IMR-90 (cell line): ENCODE measurements at regions not wholly inside any gene's neighbourhood (a gene's known extent, or its start where the extent isn't known, plus 50 kb on each side); places are given as distances from the start of the nearest gene placed in this dataset.

ENCODE experiments used
- ATAC-seq: fragments of 200-7000 bp; cut with Tn5 transposase; 2 replicates; pipeline ENCODE4 v1.9.1; 2020; ENCODE audit warnings: low read depth, mild to moderate bottlenecking, moderate library complexity
- BruUV-seq: library from RNA; stranded (reverse); fragments of 400-500 nt; replicated peaks from 2 replicates; lab custom pipeline; 2021; lab: Mats Ljungman, UMichigan
- CTCF ChIA-PET: fragments of 300-600 bp; formaldehyde crosslinking; extraction: SDS; loops from one replicate; lab custom pipeline; 2021; ENCODE audit warnings: antibody characterized with exemption; lab: Yijun Ruan, JAX
- POLR2A ChIA-PET: fragments of 300-600 bp; sonication (Branson Sonifier 250); formaldehyde crosslinking; loops from one replicate; lab custom pipeline; 2022; ENCODE audit warnings: antibody characterized with exemption; ENCODE audit not compliant: unreplicated experiment; lab: Charles Lee
- DNase-seq: peaks from one replicate; pipeline ENCODE4 v3.0.0; 2013
- H2AFZ ChIP-seq: replicated peaks from 2 replicates; pipeline ENCODE3; 2013; ENCODE audit warnings: low read length, mild to moderate bottlenecking; ENCODE audit not compliant: poor library complexity
- H2AK5ac ChIP-seq: 2 replicates; pipeline ENCODE4 v1.6.1; 2013; ENCODE audit warnings: low read depth, low read length, inconsistent platforms
- H2AK9ac ChIP-seq: replicated peaks from 2 replicates; pipeline ENCODE3; 2013; ENCODE audit warnings: mild to moderate bottlenecking, low read depth, low read length, moderate library complexity; ENCODE audit not compliant: poor library complexity
- H2BK120ac ChIP-seq: 2 replicates; pipeline ENCODE4 v1.6.1; 2013; ENCODE audit warnings: low read depth, low read length, inconsistent platforms
- H2BK15ac ChIP-seq: 3 replicates; pipeline ENCODE4 v1.6.1; 2013; ENCODE audit warnings: low read depth, low read length, inconsistent platforms
- H2BK20ac ChIP-seq: 2 replicates; pipeline ENCODE4 v1.6.1; 2013; ENCODE audit warnings: low read depth, mild to moderate bottlenecking, inconsistent platforms, low read length, moderate library complexity
- H2BK5ac ChIP-seq: 2 replicates; pipeline ENCODE4 v1.6.1; 2013; ENCODE audit warnings: mild to moderate bottlenecking, low read depth, low read length, inconsistent platforms; ENCODE audit not compliant: poor library complexity, severe bottlenecking
- H3K14ac ChIP-seq: replicated peaks from 2 replicates; pipeline ENCODE4 v1.6.1; 2013; ENCODE audit warnings: low read depth, low read length, inconsistent platforms
- H3K18ac ChIP-seq: 2 replicates; pipeline ENCODE4 v1.6.1; 2013; ENCODE audit warnings: low read depth, low read length, control low read depth
- H3K23ac ChIP-seq: 2 replicates; pipeline ENCODE4 v1.6.1; 2013; ENCODE audit warnings: low read depth, low read length, inconsistent platforms
- H3K27ac ChIP-seq: 2 replicates; pipeline ENCODE4 v1.5.1; 2013; ENCODE audit warnings: mild to moderate bottlenecking, control low read depth, low read length; ENCODE audit not compliant: insufficient read depth
- H3K27me3 ChIP-seq: 2 replicates; pipeline ENCODE4 v1.6.1; 2013; ENCODE audit warnings: low read length; ENCODE audit not compliant: control insufficient read depth, insufficient read depth
- H3K36me3 ChIP-seq: 2 replicates; pipeline ENCODE4 v1.6.1; 2013; ENCODE audit warnings: low read length, mixed read lengths; ENCODE audit not compliant: control insufficient read depth, insufficient read depth
- H3K4ac ChIP-seq: 2 replicates; pipeline ENCODE4 v1.6.1; 2013; ENCODE audit warnings: low read depth, low read length, inconsistent platforms
- H3K4me1 ChIP-seq: 2 replicates; pipeline ENCODE4 v1.6.1; 2013; ENCODE audit warnings: low read length, mixed read lengths; ENCODE audit not compliant: control insufficient read depth, insufficient read depth
- H3K4me2 ChIP-seq: 2 replicates; pipeline ENCODE4 v1.6.1; 2013; ENCODE audit warnings: low read depth, mild to moderate bottlenecking, control low read depth, low read length, moderate library complexity
- H3K4me3 ChIP-seq: 2 replicates; pipeline ENCODE4 v1.5.1; 2013; ENCODE audit warnings: low read depth, mild to moderate bottlenecking, control low read depth, low read length, moderate library complexity; ENCODE audit not compliant: insufficient read depth
- H3K56ac ChIP-seq: 2 replicates; pipeline ENCODE4 v1.6.1; 2013; ENCODE audit warnings: low read length, inconsistent platforms; ENCODE audit not compliant: insufficient read depth; ENCODE audit errors: extremely low read depth
- H3K79me1 ChIP-seq, 2 experiments: 2 replicates each; pipeline ENCODE4 v1.6.1; 2013; ENCODE audit warnings: low read length in 2 of 2, inconsistent platforms in 1 of 2, low read depth in 1 of 2
- H3K9ac ChIP-seq: 2 replicates; pipeline ENCODE4 v1.6.1; 2013; ENCODE audit warnings: low read depth, low read length, control low read depth
- H3K9me1 ChIP-seq: 2 replicates; pipeline ENCODE4 v1.6.1; 2013; ENCODE audit warnings: low read length, inconsistent platforms; ENCODE audit not compliant: insufficient read depth
- H3K9me3 ChIP-seq: 2 replicates; pipeline ENCODE4 v1.6.1; 2013; ENCODE audit warnings: low read length; ENCODE audit not compliant: control insufficient read depth, insufficient read depth
- H4K20me1 ChIP-seq: 2 replicates; pipeline ENCODE4 v1.6.1; 2013; ENCODE audit warnings: low read length, inconsistent platforms; ENCODE audit not compliant: insufficient read depth
- H4K5ac ChIP-seq: 2 replicates; pipeline ENCODE4 v1.6.1; 2013; ENCODE audit warnings: mild to moderate bottlenecking, low read depth, low read length, control low read depth
- H4K8ac ChIP-seq, 2 experiments: 2 replicates each; pipeline ENCODE4 v1.6.1; 2013; ENCODE audit warnings: low read depth in 2 of 2, low read length in 2 of 2, control low read depth in 1 of 2, inconsistent platforms in 1 of 2
- H4K91ac ChIP-seq: 2 replicates; pipeline ENCODE4 v1.6.1; 2013; ENCODE audit warnings: low read depth, low read length, inconsistent platforms; ENCODE audit not compliant: insufficient read depth
- BHLHE40 ChIP-seq: fragments of 150-350 bp; IDR thresholded peaks from 2 replicates; pipeline ENCODE4 v1.6.1; 2016; ENCODE audit warnings: mild to moderate bottlenecking, low read depth, low read length
- CEBPB ChIP-seq: IDR thresholded peaks from 2 replicates; pipeline ENCODE4 v1.6.1; 2012; ENCODE audit warnings: low read depth, low read length, improper control_type of control experiment
- CHD1 ChIP-seq: IDR thresholded peaks from 2 replicates; pipeline ENCODE4 v1.6.1; 2012; ENCODE audit warnings: low read depth, low read length, improper control_type of control experiment
- CTCF ChIP-seq: conservative IDR thresholded peaks from 2 replicates; pipeline ENCODE4 v1.5.1; 2012; ENCODE audit warnings: mild to moderate bottlenecking, low read depth, low read length, improper control_type of control experiment
- ELK1 ChIP-seq: fragments of 150-350 bp; IDR thresholded peaks from 2 replicates; pipeline ENCODE4 v1.6.1; 2016; ENCODE audit warnings: low read depth, mild to moderate bottlenecking, low read length, moderate library complexity, borderline replicate concordance
- MAFK ChIP-seq: IDR thresholded peaks from 2 replicates; pipeline ENCODE4 v1.6.1; 2012; ENCODE audit warnings: low read depth, low read length, improper control_type of control experiment
- MXI1 ChIP-seq: IDR thresholded peaks from 2 replicates; pipeline ENCODE4 v1.6.1; 2012; ENCODE audit warnings: low read depth, mild to moderate bottlenecking, low read length, moderate library complexity, borderline replicate concordance
- NFE2L2 ChIP-seq: fragments of 150-350 bp; IDR thresholded peaks from 2 replicates; pipeline ENCODE4 v1.6.1; 2016; ENCODE audit warnings: low read depth, mild to moderate bottlenecking, low read length
- RAD21 ChIP-seq: IDR thresholded peaks from 2 replicates; pipeline ENCODE4 v1.6.1; 2012; ENCODE audit warnings: low read length, improper control_type of control experiment
- RCOR1 ChIP-seq: IDR thresholded peaks from 2 replicates; pipeline ENCODE4 v1.6.1; 2012; ENCODE audit warnings: mild to moderate bottlenecking, low read length, improper control_type of control experiment; ENCODE audit not compliant: insufficient replicate concordance
- SMC3 ChIP-seq: fragments of 150-350 bp; IDR thresholded peaks from 2 replicates; pipeline ENCODE4 v1.6.1; 2016; ENCODE audit warnings: low read depth, mild to moderate bottlenecking, antibody characterized with exemption, low read length, moderate library complexity
- USF2 ChIP-seq: fragments of 150-350 bp; IDR thresholded peaks from 2 replicates; pipeline ENCODE4 v1.6.1; 2017; ENCODE audit warnings: mild to moderate bottlenecking, antibody characterized with exemption, low read length, low read depth
- WGBS, 2 experiments: methylation state at CpG; one replicate each; pipeline versions ENCODE4 v1.1.5 to v1.1.7; 2013; ENCODE audit warnings: missing lambda C conversion rate in 2 of 2; ENCODE audit not compliant: insufficient read length in 1 of 2; ENCODE audit errors: extremely low coverage in 2 of 2; 5-methylcytosine and 5-hydroxymethylcytosine counted together
- dilution Hi-C: fragments of 300-500 bp; cut with HindIII; formaldehyde crosslinking; loops from one replicate; pipeline ENCODE4 v1.14.3; 2018; ENCODE audit warnings: low sequenced_read_pairs; ENCODE audit not compliant: unreplicated experiment
- in situ Hi-C: fragments of 300-500 bp; cut with MboI; formaldehyde crosslinking; loops from 3 replicates; pipeline ENCODE4 v1.14.3; 2019; ENCODE audit warnings: low sequenced_read_pairs, inconsistent platforms, mixed read lengths
- intact Hi-C: fragments of 100-400 bp; cut with micrococcal nuclease; formaldehyde crosslinking; loops from 2 replicates; pipeline ENCODE4 v1.10.0; 2022

GRCh38 chr6:149140137-149140909, 177.2 kb upstream of the TAB2 start:
- CTCF ChIA-PET: no interaction called here
- no peak overlapping the region for H2BK120ac ChIP-seq
- dilution Hi-C loops: no loop called here
- H4K8ac ChIP-seq: no peak overlapping the region
- H3K27me3 ChIP-seq: peaks cover 2% of the 10 kb centered on the region; the same call in 1 of the 2 replicates
- no peak overlapping the region for H2BK20ac ChIP-seq
- H3K27ac ChIP-seq: no peak overlapping the region
- no peak overlapping the region for H3K14ac ChIP-seq
- DNase-seq (no peak), ATAC-seq (no peak)
- no peaks in the 10 kb centered on the region for H3K9me1 ChIP-seq
- H3K4me2 ChIP-seq: no peak overlapping the region
- WGBS, 2 experiments: 74% methylated on average over 6 of the region's 12 CpGs; no CpG with 5 or more reads in 1 of the 2 experiments
- H3K4me1 ChIP-seq: no peaks in the 10 kb centered on the region
- intact Hi-C loops: no loop called here
- no peak overlapping the region for H3K4ac ChIP-seq
- H2AK5ac ChIP-seq: no peak overlapping the region
- no peak overlapping the region for H4K91ac ChIP-seq
- no peak overlapping the region for H3K9ac ChIP-seq
- POLR2A ChIA-PET: no interaction called here
- no peak overlapping the region for H3K56ac ChIP-seq
- in situ Hi-C loops: no loop called here
- H2AK9ac ChIP-seq: no peak overlapping the region
- no TSS peak for BruUV-seq
- no peak overlapping the region for H3K4me3 ChIP-seq
- no peak overlapping the region for H2BK15ac ChIP-seq
- no peaks in the 10 kb centered on the region for H4K20me1 ChIP-seq
- no peaks in the 10 kb centered on the region for H3K79me1 ChIP-seq
- no peaks in the 10 kb centered on the region for H3K36me3 ChIP-seq
- H2BK5ac ChIP-seq: no peak overlapping the region
- no peak overlapping the region for H3K23ac ChIP-seq
- H2AFZ ChIP-seq: no peak overlapping the region
- peaks cover 2% of the 10 kb centered on the region; the same call in 1 of the 2 replicates for H3K9me3 ChIP-seq
- H3K18ac ChIP-seq: no peak overlapping the region
- TF ChIP-seq CEBPB: no peak
- no peak for TF ChIP-seq USF2
- no peak for TF ChIP-seq NFE2L2
- TF ChIP-seq RCOR1: no peak
- TF ChIP-seq CHD1: no peak
- no peak for TF ChIP-seq BHLHE40
- TF ChIP-seq MAFK: no peak
- no peak for TF ChIP-seq RAD21
- TF ChIP-seq SMC3: no peak
- no peak for TF ChIP-seq MXI1
- TF ChIP-seq ELK1: no peak
- TF ChIP-seq CTCF: no peak
- no peak overlapping the region for H4K5ac ChIP-seq
